Activated CD8-positive, alpha-beta memory T cell treated with anti-CD3 and anti-CD28 coated beads, Interleukin-2, amount 50 U/mL, for 24 hours (primary cell): ENCODE measurements at regions not wholly inside any gene's neighbourhood (a gene's known extent, or its start where the extent isn't known, plus 50 kb on each side); places are given as distances from the start of the nearest gene placed in this dataset.
A peak's percentile ranks its signal among the peaks of the same experiment; 100 is the strongest.
"Not testable (repeated sequence)": the region's sequence is repeated elsewhere in the genome, so short reads cannot be mapped to it uniquely, and the experiment has no call there.

Experiments used
- DNase-seq: peaks from one replicate; pipeline ENCODE4 v3.0.0-alpha.2; 2020; ENCODE audit errors: extremely low read depth

GRCh38 chr15:84409357-84409756 is 173.8 kb downstream of the GOLGA6L4 start:
- not testable (repeated sequence) for DNase-seq

GRCh38 chr15:84421513-84422181 is 179.2 kb upstream of the ZSCAN2 start:
- DNase-seq = not testable (repeated sequence)

- not testable (repeated sequence) for DNase-seq
Observed at GRCh38 chr15:84425327-84425726, 175.5 kb upstream of the ZSCAN2 start.

- DNase-seq = not testable (repeated sequence)
Observed at GRCh38 chr15:84473305-84473877, 127.4 kb upstream of the ZSCAN2 start.

GRCh38 chr15:84476364-84477033 is 124.3 kb upstream of the ZSCAN2 start:
- DNase-seq = not testable (repeated sequence)

- not testable (repeated sequence) for DNase-seq
Observed at GRCh38 chr15:84477550-84477949, 123.3 kb upstream of the ZSCAN2 start.

- DNase-seq = not testable (repeated sequence)
Observed at GRCh38 chr15:84480174-84480681, 120.6 kb upstream of the ZSCAN2 start.

- not testable (repeated sequence) for DNase-seq
Observed at GRCh38 chr15:84483859-84484258, 117.0 kb upstream of the ZSCAN2 start.

- peak; percentile 3 for DNase-seq
Observed at GRCh38 chr15:84500165-84500889, 100.5 kb upstream of the ZSCAN2 start.

- not testable (repeated sequence) for DNase-seq
Observed at GRCh38 chr15:84503101-84503500, 97.7 kb upstream of the ZSCAN2 start.

- not testable (repeated sequence) for DNase-seq
Observed at GRCh38 chr15:84505552-84505951, 95.3 kb upstream of the ZSCAN2 start.

- DNase-seq = not testable (repeated sequence)
Observed at GRCh38 chr15:84512324-84512723, 88.5 kb upstream of the ZSCAN2 start.

GRCh38 chr15:84516773-84517172 is 84.0 kb upstream of the ZSCAN2 start:
- DNase-seq = not testable (repeated sequence)

GRCh38 chr15:84525491-84526344 is 75.1 kb upstream of the ZSCAN2 start:
- DNase-seq = not testable (repeated sequence)

GRCh38 chr15:84530751-84531150 is 70.1 kb upstream of the ZSCAN2 start:
- DNase-seq = not testable (repeated sequence)

GRCh38 chr15:84531223-84531622 is 69.6 kb upstream of the ZSCAN2 start:
- DNase-seq = not testable (repeated sequence)

GRCh38 chr15:84531709-84532367 is 69.0 kb upstream of the ZSCAN2 start:
- not testable (repeated sequence) for DNase-seq

GRCh38 chr15:84533705-84534104 is 67.1 kb upstream of the ZSCAN2 start:
- DNase-seq = not testable (repeated sequence)

- not testable (repeated sequence) for DNase-seq
Observed at GRCh38 chr15:84534561-84535235, 66.1 kb upstream of the ZSCAN2 start.

GRCh38 chr15:84536181-84536580 is 64.6 kb upstream of the ZSCAN2 start:
- not testable (repeated sequence) for DNase-seq
